HG02623 (cell line): ENCODE measurements at regions not wholly inside any gene's neighbourhood (a gene's known extent, or its start where the extent isn't known, plus 50 kb on each side); places are given as distances from the start of the nearest gene placed in this dataset.

ENCODE experiments used
- ATAC-seq: cut with Tn5 transposase; IDR thresholded peaks from one replicate; pipeline ENCODE4 v1.9.1; 2021; ENCODE audit warnings: moderate library complexity; ENCODE audit not compliant: unreplicated experiment

GRCh38 chr14:85439696-85440328 is 90.1 kb upstream of the FLRT2 start:
- no peak for ATAC-seq

DNA sequence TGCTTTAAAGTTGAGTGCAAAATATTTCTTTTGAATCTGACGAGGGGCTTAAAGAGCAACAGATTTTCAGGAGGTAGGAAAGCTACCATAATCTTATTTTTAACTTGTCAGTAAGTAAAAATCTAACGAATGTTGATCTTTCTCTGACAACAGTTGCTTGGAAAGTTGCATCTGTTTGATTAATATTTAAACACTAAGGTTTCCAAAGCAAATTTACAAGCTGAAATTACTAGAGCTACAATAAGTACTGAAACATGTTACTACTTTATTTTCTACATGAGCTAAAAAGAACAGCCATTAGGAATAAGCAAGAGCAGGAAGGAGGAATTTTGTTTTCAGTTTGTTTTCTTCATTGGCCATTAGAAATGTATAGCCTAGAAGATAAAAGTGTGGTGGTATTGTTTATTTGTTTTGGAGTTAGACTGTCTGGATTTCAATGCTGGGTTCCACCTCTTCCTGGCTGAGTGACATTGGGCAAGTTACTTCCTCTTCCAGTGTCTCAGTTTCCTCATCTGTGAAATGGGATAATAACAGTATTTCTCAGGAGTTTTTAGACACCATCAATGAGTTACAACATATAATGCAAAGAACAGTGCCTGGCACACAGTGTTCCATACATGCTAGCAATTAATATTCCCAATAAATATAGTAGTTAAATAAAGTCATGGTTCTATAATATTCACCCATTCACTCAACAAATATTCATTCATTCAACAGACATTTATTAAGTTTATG is 87.9 kb upstream of the FLRT2 start:
- ATAC-seq: no peak

- ATAC-seq: no peak
These were observed 86.9 kb upstream of the FLRT2 start for GRCh38 chr14:85442996-85443395.

GRCh38 chr14:85444635-85445034 is 85.3 kb upstream of the FLRT2 start:
- no peak for ATAC-seq

DNA sequence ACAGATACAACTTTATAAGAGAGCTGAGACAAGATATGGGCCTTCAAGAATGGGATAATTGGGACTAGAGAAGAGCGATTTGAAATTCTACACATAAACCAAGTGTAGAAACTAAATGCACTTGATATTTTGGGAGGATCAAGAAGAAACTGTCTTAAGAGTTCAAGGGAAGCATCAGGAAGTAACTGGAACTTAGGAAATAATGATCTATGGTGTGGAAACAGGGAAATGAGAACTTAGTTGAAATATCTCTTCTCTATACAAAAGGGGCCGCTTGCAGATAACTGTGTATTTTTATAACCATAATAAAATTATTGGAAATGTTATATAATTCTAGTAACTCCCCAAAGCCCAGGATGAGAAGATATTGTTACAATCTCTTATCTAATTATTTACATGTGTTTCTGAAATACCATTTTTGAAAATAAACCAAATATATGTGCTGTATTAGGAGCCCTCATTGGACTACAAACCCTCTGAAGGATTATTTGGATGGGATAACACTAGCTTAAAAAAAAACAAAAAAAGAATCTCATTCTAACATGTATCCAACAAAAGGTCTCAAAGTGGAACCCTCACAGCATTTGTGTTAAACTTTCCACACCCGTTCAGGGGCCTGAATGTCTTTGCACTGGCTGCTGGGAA is 84.7 kb upstream of the FLRT2 start:
- no peak for ATAC-seq

DNA sequence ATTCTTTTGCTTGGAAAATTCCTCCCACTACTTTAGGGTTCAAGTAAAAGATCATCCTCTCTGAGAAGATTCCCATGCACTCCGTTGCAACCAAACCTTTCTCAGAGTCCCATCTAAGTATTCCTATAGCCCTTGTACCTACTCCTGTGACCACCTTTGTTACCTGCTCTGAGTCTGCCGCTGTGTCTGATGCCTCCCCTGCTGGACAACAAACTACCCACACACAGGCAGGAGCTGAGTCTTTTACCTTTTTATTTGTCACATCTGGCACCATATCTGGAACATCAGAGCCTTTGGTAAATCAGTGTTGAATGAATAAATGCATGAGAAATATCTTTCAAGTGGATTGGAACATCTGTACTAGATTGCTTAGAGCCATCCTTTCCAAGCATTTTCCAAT is 82.1 kb upstream of the FLRT2 start:
- no peak for ATAC-seq

DNA sequence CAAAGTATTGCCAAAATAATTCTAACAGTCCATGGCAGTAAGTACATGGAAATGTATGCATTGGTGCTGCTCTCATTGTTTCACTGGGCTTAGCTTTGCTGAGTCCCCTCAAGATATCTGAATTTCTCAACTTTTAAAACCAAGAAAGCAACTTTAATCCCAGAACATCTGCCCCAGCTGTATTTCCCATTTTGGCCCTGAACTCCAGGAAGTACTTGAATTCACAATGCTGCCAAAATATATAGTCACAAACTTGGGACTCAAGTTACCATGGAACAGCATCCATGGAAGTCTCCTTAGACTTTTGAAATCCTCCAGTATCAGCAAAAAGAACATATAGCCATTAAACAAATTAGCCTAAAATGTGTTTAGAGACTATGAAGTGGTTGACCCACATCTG is 78.5 kb upstream of the FLRT2 start:
- no peak for ATAC-seq

- no peak for ATAC-seq
These were observed 76.3 kb upstream of the FLRT2 start for GRCh38 chr14:85453401-85454225.

- no peak for ATAC-seq
These were observed 75.6 kb upstream of the FLRT2 start for GRCh38 chr14:85454226-85454813.

DNA sequence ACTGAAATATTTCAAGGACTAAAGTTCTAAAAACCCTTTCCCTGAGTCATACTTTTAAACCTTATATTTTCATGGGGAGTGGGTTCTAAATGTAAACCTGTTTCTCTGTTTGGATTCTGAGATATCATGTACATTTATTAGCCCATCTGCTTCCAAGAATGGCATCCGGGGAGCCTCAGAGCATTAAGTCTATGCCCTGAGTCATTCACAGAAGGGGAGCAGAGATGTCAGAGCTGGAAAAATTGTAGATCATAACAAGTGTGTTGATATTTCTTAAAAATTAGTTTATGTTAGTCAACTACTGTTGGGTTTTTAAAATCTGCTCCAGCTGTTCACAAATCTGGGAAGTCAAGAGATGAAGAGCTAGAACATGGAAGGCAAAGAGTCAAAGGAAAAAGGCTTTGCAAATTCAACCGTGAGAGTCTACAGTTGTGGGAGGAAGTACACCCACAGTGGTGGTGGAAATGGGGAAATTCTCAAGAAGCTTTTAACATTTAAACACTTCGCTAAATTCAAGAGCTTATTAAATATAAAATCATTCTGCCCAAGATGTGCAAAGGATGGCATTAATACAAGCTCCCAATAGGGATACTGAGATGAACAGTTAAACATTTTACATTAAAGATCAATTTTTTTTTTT is 70.5 kb upstream of the FLRT2 start:
- no peak for ATAC-seq

GRCh38 chr14:85461432-85462133 is 68.4 kb upstream of the FLRT2 start:
- ATAC-seq: no peak

GRCh38 chr14:85463512-85463911 is 66.4 kb upstream of the FLRT2 start:
- no peak for ATAC-seq

- ATAC-seq: no peak
These were observed 65.6 kb upstream of the FLRT2 start for GRCh38 chr14:85464135-85464895.

- ATAC-seq: no peak
These were observed 63.3 kb upstream of the FLRT2 start for GRCh38 chr14:85466678-85467077.

GRCh38 chr14:85468816-85469215 is 61.1 kb upstream of the FLRT2 start:
- no peak for ATAC-seq

DNA sequence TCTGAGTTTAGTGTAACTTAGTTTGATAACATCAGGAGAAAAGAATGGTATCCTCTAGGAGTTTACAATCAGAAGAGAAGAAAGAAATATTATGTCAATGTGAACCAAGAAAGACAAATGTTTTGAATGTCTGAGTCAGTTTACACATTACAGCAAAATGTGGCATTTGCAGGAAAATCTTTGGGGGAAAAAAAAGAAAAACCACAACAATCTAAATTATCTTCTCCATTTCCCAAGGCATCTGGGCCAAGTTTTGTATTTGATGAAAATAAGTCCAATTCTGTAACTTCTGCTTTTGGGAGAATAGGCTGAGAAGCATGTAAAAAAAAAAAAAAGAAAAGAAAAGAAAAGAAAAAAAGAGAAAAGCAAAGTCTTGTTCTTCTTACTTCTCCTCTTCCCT is 58.8 kb upstream of the FLRT2 start:
- no peak for ATAC-seq

GRCh38 chr14:85471744-85472143 is 58.2 kb upstream of the FLRT2 start:
- no peak for ATAC-seq

- ATAC-seq: no peak
These were observed 55.5 kb upstream of the FLRT2 start for GRCh38 chr14:85474431-85474830.

- ATAC-seq: no peak
These were observed 54.8 kb upstream of the FLRT2 start for GRCh38 chr14:85475113-85475512.
